Heart left ventricle (tissue), 16 donors: ENCODE measurements at regions not wholly inside any gene's neighbourhood (a gene's known extent, or its start where the extent isn't known, plus 50 kb on each side); places are given as distances from the start of the nearest gene placed in this dataset.

Experiments used
- ATAC-seq, 4 donors: fragments of 200-7000 bp; cut with Tn5 transposase; one replicate each; pipeline ENCODE4 v1.9.1; 2020 to 2022; ENCODE audit warnings: moderate library complexity in 4 of 4, mild to moderate bottlenecking in 3 of 4, moderate number of reproducible peaks in 1 of 4
- DNase-seq, 5 donors: peaks; one replicate each; pipeline ENCODE4 v3.0.0-alpha.2; 2020
- H3K27ac ChIP-seq, 12 donors: fragments of 200-600 bp; sonication (generic) in 4 of 12; one replicate each; pipeline versions ENCODE4 v1.5.0 to v1.8.0; 2016 to 2022; ENCODE audit warnings: mild to moderate bottlenecking in 2 of 12
- H3K27me3 ChIP-seq, 9 donors: fragments of 200-600 bp; sonication (generic) in 2 of 9; one replicate each; pipeline versions ENCODE4 v1.5.1 to v1.8.0; 2016 to 2022; ENCODE audit warnings: mild to moderate bottlenecking in 3 of 9
- H3K36me3 ChIP-seq, 9 donors: fragments of 200-600 bp; sonication (generic) in 2 of 9; one replicate each; pipeline versions ENCODE4 v1.5.0 to v1.8.0; 2018 to 2022; ENCODE audit warnings: mild to moderate bottlenecking in 2 of 9
- H3K4me1 ChIP-seq, 12 donors: fragments of 200-600 bp; sonication (generic) in 4 of 12; one replicate each; pipeline versions ENCODE4 v1.5.0 to v1.8.0; 2016 to 2022; ENCODE audit warnings: mild to moderate bottlenecking in 3 of 12
- H3K4me3 ChIP-seq, 12 donors: fragments of 200-600 bp; sonication (generic) in 4 of 12; one replicate each; pipeline versions ENCODE4 v1.5.0 to v1.8.0; 2017 to 2022; ENCODE audit warnings: mild to moderate bottlenecking in 9 of 12, moderate library complexity in 4 of 12
- H3K9me3 ChIP-seq, 12 donors: fragments of 200-600 bp; sonication (generic) in 4 of 12; one replicate each; pipeline versions ENCODE4 v1.5.0 to v1.8.0; 2016 to 2022; ENCODE audit warnings: mild to moderate bottlenecking in 1 of 12
- CTCF ChIP-seq, 12 donors: fragments of 200-600 bp; sonication (generic) in 4 of 12; IDR thresholded peaks; one replicate each; pipeline versions ENCODE4 v1.5.0 to v1.8.0; 2018 to 2022; ENCODE audit warnings: antibody characterized with exemption in 12 of 12, mild to moderate bottlenecking in 5 of 12
- POLR2A ChIP-seq, 2 donors: fragments of 450-650 bp; IDR thresholded peaks; one replicate each; pipeline ENCODE4 v1.6.1; 2017; ENCODE audit warnings: antibody characterized with exemption in 2 of 2, mild to moderate bottlenecking in 2 of 2, moderate library complexity in 2 of 2
- WGBS, 4 donors: extraction: QIAGEN DNeasy Blood & Tissue Kit in 2 of 4; methylation state at CpG; one replicate each; pipeline versions ENCODE4 v1.1.5 to v1.1.7; 2013 to 2018; 5-methylcytosine and 5-hydroxymethylcytosine counted together
- intact Hi-C, 10 donors: fragments of 100-400 bp; cut with DNase I; formaldehyde crosslinking; loops; one replicate each; pipeline versions ENCODE4 v1.11.1 to v1.14.2; 2022
- donor health status: ischemic (EF 13 %, LVEDD 7.1; RV severe dilation, severe dysfunction).
- donor health status: healthy with polysubstance abuse.
- donor health status: DM: no; HTN: yes; CAD: no.
- donor health status: DM: no; HTN: no; CAD: no.
- donor health status: ischemic (EF 25% LVEDD 6.9; RV normal size, moderate dysfunction).
- donor health status: ischemic (EF 25% LVEDD 5.7; RV mildly dilated, moderate dysfunction).
- donor health status: healthy.
- donor health status: DM: yes; HTN: yes; CAD: no.
- donor health status: ischemic (EF 35%, LVEDD 5.7; RV mildly dilated, moderate dysfunction).
- donor health status: nonischemic (EF 11% LVEDD 7.7; RV severe dilation, severe dysfunction).
- donor health status: DM: yes; HTN: yes; CAD: no.
- donor health status: PGD.
- donor health status: ischemic (EF 29% LVEDD 5.4; RV normal size, mild dysfunction).
- donor health status: nonischemic (EF 23%, LVEDD 6.1; RV moderate dilation, normal function).

- DNase-seq = no peak
- H3K4me3 ChIP-seq = no peak overlapping the region
- TF ChIP-seq POLR2A (IDR thresholded peaks at IDR 0.05) (no peak), CTCF (IDR thresholded peaks at IDR 0.05) (no peak)
- peaks cover 0 to 15% (median 3%) of the 10 kb centered on the region in 12 donors for H3K9me3 ChIP-seq
- H3K36me3 ChIP-seq = no peaks in the 10 kb centered on the region
- H3K4me1 ChIP-seq = no peaks in the 10 kb centered on the region
- H3K27ac ChIP-seq = no peak overlapping the region
- H3K27me3 ChIP-seq = peaks cover 0 to 2% (median 0%) of the 10 kb centered on the region in 9 donors
- intact Hi-C loops = no loop called here
- 81 to 92% (median 86%) methylated on average over 2 of the region's 2 CpGs for WGBS, 4 donors
- no peak for ATAC-seq
These were observed 763.9 kb upstream of the GOLIM4 start for GRCh38 chr3:168859574-168859973.

GRCh38 chr3:168859143-168859542 lies 763.4 kb upstream of the GOLIM4 start:
- ATAC-seq (no peak), DNase-seq (no peak)
- H3K36me3 ChIP-seq = no peaks in the 10 kb centered on the region
- WGBS, 4 donors = 80 to 85% (median 81%) methylated on average over 4 of the region's 4 CpGs
- H3K27ac ChIP-seq = no peak overlapping the region
- peaks cover 0 to 15% (median 3%) of the 10 kb centered on the region in 12 donors for H3K9me3 ChIP-seq
- H3K4me3 ChIP-seq = no peak overlapping the region
- TF ChIP-seq POLR2A (IDR thresholded peaks at IDR 0.05) = no peak
- TF ChIP-seq CTCF (IDR thresholded peaks at IDR 0.05) = no peak
- peaks cover 0 to 2% (median 0%) of the 10 kb centered on the region in 9 donors for H3K27me3 ChIP-seq
- no peaks in the 10 kb centered on the region for H3K4me1 ChIP-seq
- intact Hi-C loops = no loop called here

GRCh38 chr3:168858327-168858726 lies 762.6 kb upstream of the GOLIM4 start:
- Histone ChIP-seq H3K27me3 (peaks cover 0 to 2% (median 0%) of the 10 kb centered on the region in 9 donors), H3K9me3 (peaks cover 0 to 15% (median 3%) of the 10 kb centered on the region in 12 donors), H3K36me3 (no peaks in the 10 kb centered on the region), H3K4me3 (no peak overlapping the region), H3K4me1 (no peaks in the 10 kb centered on the region), H3K27ac (no peak overlapping the region)
- no peak for ATAC-seq
- no peak for DNase-seq
- no peak for TF ChIP-seq POLR2A (IDR thresholded peaks at IDR 0.05)
- no peak for TF ChIP-seq CTCF (IDR thresholded peaks at IDR 0.05)
- intact Hi-C loops = no loop called here
- 96 to 100% (median 99%) methylated on average over 3 of the region's 3 CpGs for WGBS, 4 donors

- Histone ChIP-seq H3K4me3 (no peak overlapping the region), H3K27ac (no peak overlapping the region), H3K36me3 (no peaks in the 10 kb centered on the region), H3K4me1 (peaks cover 0 to 3% (median 0%) of the 10 kb centered on the region in 12 donors), H3K9me3 (peaks cover 0 to 4% (median 0%) of the 10 kb centered on the region in 12 donors), H3K27me3 (peaks cover 0 to 5% (median 0%) of the 10 kb centered on the region in 9 donors)
- intact Hi-C loops = no loop called here
- DNase-seq = no peak
- ATAC-seq = no peak
- TF ChIP-seq CTCF (IDR thresholded peaks at IDR 0.05) (no peak), POLR2A (IDR thresholded peaks at IDR 0.05) (no peak)
These were observed 754.4 kb upstream of the GOLIM4 start for GRCh38 chr3:168850109-168850508.
